ENCODE measurements at regions not wholly inside any gene's neighbourhood (a gene's known extent, or its start where the extent isn't known, plus 50 kb on each side); places are given as distances from the start of the nearest gene placed in this dataset.

DNA sequence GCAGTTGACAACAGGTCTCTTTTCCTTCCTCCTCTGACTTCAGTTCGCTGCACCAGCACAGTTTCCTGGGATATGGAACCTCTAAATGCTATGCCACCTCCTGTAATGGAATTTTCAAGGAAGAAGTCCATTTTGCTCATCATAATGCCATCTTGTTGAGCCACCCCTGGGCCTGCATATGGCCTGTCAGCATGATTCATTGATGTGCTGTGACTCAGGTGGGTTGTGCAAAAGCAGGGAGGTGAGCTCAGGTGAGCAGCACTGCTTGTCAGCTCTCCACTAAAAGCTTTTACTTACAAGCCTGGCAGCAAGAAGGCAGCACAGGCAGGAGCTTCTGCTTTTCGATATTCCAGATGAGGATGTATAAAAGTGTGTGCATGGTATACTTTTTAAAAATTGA, 247.1 kb upstream of the LMCD1 start:
- Mint-ChIP-seq H3K4me1 (ENCODE audit: low read depth) (no peaks in the 10 kb centered on the region), H3K9me3 (ENCODE audit: insufficient read depth) (no peaks in the 10 kb centered on the region), H3K27me3 (ENCODE audit: low read depth) (no peaks in the 10 kb centered on the region), H3K36me3 (ENCODE audit: low read depth) (no peaks in the 10 kb centered on the region), H3K27ac (no peak overlapping the region), H3K4me3 (no peak overlapping the region)
- CTCF ChIA-PET = interaction anchor here (3.3 kb wide), 1 partner anchor 15 kb away, joined by 10 read pairs; no protein-coding TSS in a partner anchor
- POLR2A ChIA-PET = no interaction called here
- DNase-seq (no peak), ATAC-seq (no peak)

DNA sequence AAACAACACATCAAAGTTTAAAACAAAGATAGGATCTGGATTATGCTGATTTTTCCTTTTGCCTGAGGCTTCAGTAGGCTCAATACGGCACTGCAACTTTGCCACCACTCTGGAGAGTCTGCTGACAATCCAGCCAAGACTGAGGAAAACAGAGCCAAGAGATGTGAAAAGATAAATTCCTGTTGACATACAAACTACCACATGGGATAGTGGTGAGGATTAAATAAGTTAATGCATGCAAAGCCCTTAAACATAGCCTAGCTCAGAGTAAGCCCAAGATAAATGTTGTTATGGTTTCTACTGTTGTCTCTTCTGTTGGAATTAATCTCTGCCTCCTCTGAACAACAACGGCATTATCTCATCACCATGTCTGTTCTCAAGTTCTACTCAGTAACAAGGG, 245.9 kb upstream of the LMCD1 start:
- Mint-ChIP-seq H3K27ac (no peak overlapping the region), H3K27me3 (ENCODE audit: low read depth) (no peaks in the 10 kb centered on the region), H3K9me3 (ENCODE audit: insufficient read depth) (no peaks in the 10 kb centered on the region), H3K4me1 (ENCODE audit: low read depth) (no peaks in the 10 kb centered on the region), H3K36me3 (ENCODE audit: low read depth) (no peaks in the 10 kb centered on the region), H3K4me3 (no peak overlapping the region)
- ATAC-seq (no peak), DNase-seq (no peak)
- CTCF ChIA-PET = interaction anchor here (3.3 kb wide), 1 partner anchor 16 kb away, joined by 10 read pairs; no protein-coding TSS in a partner anchor
- POLR2A ChIA-PET = no interaction called here

DNA sequence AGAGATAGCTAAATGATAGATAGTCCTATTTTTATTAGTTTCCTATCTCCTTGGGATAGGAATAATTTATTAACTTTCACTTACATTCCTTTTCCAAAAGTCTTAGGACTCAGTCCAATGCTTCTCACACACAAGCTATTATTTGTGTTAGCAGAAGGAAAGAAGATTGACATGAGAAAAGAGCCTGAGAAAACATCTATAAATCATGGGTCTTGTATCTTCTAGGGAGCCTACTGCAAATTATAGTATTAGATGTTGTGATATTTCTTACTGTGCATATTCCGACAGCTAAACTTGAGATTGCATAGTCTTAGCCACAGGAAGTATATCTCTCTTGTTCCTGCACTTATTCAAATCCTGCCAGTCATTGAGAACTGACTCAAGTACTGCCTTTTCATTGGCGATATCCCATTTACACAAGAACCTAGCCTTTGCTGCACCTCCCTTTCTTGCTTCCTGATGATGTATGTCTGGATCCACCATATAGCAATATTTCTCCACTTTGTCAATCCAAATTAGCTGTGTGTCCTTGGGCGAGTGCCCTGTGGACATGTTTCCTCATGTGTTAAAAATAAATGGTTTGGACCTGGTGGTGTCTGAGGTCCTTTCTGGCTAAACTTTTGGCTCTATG, 245.1 kb upstream of the LMCD1 start:
- Mint-ChIP-seq H3K9me3 (ENCODE audit: insufficient read depth) (peaks cover 5% of the 10 kb centered on the region), H3K4me1 (ENCODE audit: low read depth) (no peaks in the 10 kb centered on the region), H3K36me3 (ENCODE audit: low read depth) (no peaks in the 10 kb centered on the region), H3K27ac (no peak overlapping the region), H3K27me3 (ENCODE audit: low read depth) (no peaks in the 10 kb centered on the region), H3K4me3 (no peak overlapping the region)
- no peak for ATAC-seq
- ChIA-PET CTCF (interaction anchor here (1.3 kb wide), 1 partner anchor 17 kb away, joined by 4 read pairs; no protein-coding TSS in a partner anchor), POLR2A (no interaction called here)
- DNase-seq = no peak

DNA sequence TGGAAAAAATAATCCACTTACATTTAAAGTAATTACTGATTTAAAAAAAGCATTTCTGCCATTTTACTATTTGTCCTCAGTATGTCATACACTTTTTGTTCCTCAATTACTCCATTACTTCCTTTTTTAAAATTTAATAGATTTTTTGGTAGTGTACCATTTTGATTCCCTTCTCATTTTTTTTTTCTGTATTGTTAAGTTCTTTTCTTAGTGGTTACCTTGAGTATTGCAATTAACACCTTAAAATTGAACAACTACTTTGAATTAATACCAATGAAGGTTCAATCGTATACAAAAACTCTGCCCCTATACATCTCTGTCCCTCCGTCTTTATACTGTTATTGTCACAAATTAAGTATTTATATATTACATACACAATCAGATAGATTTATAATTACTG, 240.6 kb upstream of the LMCD1 start:
- ATAC-seq (no peak), DNase-seq (no peak)
- Mint-ChIP-seq H3K36me3 (ENCODE audit: low read depth) (no peaks in the 10 kb centered on the region), H3K27ac (no peak overlapping the region), H3K9me3 (ENCODE audit: insufficient read depth) (peaks cover 7% of the 10 kb centered on the region), H3K27me3 (ENCODE audit: low read depth) (no peaks in the 10 kb centered on the region), H3K4me1 (ENCODE audit: low read depth) (no peaks in the 10 kb centered on the region), H3K4me3 (no peak overlapping the region)
- POLR2A ChIA-PET = no interaction called here
- CTCF ChIA-PET = no interaction called here

GRCh38 chr3:8266730-8267131, 234.9 kb upstream of the LMCD1 start:
- H3K27me3 Mint-ChIP-seq (ENCODE audit: low read depth) = no peaks in the 10 kb centered on the region
- DNase-seq (no peak), ATAC-seq (no peak)
- H3K9me3 Mint-ChIP-seq (ENCODE audit: insufficient read depth) = peaks cover under 1% of the 10 kb centered on the region
- ChIA-PET CTCF (no interaction called here), POLR2A (no interaction called here)
- H3K4me1 Mint-ChIP-seq (ENCODE audit: low read depth) = no peaks in the 10 kb centered on the region
- no peak overlapping the region for H3K4me3 Mint-ChIP-seq
- no peaks in the 10 kb centered on the region for H3K36me3 Mint-ChIP-seq (ENCODE audit: low read depth)
- H3K27ac Mint-ChIP-seq = no peak overlapping the region

DNA sequence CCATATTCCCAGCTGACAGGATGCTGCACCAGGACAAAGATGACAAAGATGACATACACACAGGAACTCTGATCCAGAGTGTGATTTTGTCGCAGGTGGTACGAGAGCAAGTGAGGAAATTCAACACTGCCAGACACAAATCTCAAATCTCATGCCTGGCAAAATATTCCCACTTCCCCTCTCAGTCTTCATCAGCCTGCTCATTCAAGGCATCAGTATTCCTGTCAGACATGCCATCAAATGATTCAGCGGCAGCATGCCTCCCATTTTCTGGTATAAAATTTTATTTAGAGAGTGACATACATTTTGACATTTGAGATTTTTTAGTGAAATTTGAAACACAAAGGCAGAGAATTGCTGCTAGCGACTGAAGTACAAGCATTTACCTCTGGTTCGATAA, 228.1 kb upstream of the LMCD1 start:
- ATAC-seq = no peak
- H3K4me1 Mint-ChIP-seq (ENCODE audit: low read depth) = no peaks in the 10 kb centered on the region
- no peak overlapping the region for H3K4me3 Mint-ChIP-seq
- H3K9me3 Mint-ChIP-seq (ENCODE audit: insufficient read depth) = no peaks in the 10 kb centered on the region
- CTCF ChIA-PET = no interaction called here
- no peaks in the 10 kb centered on the region for H3K27me3 Mint-ChIP-seq (ENCODE audit: low read depth)
- H3K27ac Mint-ChIP-seq = no peak overlapping the region
- DNase-seq = no peak
- POLR2A ChIA-PET = no interaction called here
- H3K36me3 Mint-ChIP-seq (ENCODE audit: low read depth) = no peaks in the 10 kb centered on the region

DNA sequence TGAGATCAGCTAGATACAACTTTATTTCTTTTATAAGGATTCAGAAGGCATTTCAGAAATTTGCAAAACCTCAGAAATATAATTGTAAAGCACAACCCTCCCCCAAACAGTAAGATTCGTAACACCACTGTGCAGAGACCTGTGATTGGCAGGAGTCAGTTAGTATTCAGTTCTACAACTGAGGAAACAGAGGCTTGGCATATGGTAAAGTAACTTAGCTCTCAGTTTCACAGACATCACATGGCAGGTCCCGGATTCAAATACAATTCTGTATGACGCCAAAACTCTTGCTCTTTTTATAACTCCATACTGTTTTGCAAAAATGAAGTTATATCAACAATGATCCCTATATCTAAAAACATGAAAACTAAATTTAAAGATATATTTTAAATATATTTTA, 225.6 kb upstream of the LMCD1 start:
- H3K4me1 Mint-ChIP-seq (ENCODE audit: low read depth) = no peaks in the 10 kb centered on the region
- ATAC-seq = no peak
- DNase-seq = no peak
- POLR2A ChIA-PET = no interaction called here
- H3K9me3 Mint-ChIP-seq (ENCODE audit: insufficient read depth) = no peaks in the 10 kb centered on the region
- no peaks in the 10 kb centered on the region for H3K27me3 Mint-ChIP-seq (ENCODE audit: low read depth)
- CTCF ChIA-PET = interaction anchor here (1.6 kb wide), 1 partner anchor 36 kb away, joined by 4 read pairs; no protein-coding TSS in a partner anchor
- H3K36me3 Mint-ChIP-seq (ENCODE audit: low read depth) = no peaks in the 10 kb centered on the region
- no peak overlapping the region for H3K4me3 Mint-ChIP-seq
- no peak overlapping the region for H3K27ac Mint-ChIP-seq

DNA sequence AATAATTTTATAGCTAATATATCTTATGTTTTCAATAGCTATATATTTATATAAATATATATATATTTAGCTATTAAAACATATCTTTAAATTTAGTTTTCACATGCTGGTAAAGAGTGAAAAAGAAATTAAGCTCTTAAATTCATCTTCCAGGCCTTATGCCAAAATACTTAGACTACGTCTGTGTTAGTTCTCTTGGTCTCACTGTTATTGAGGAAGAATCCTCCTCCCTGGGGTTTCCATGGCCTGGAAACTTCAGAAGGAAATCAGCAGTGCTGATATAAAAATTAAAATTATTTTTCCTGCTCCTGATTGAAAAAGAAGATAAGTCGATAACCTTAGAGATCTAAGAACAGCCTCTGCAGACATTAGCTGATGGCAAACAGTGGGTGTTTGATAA, 225.1 kb upstream of the LMCD1 start:
- DNase-seq = no peak
- ChIA-PET POLR2A (no interaction called here), CTCF (interaction anchor here (1.6 kb wide), 1 partner anchor 37 kb away, joined by 4 read pairs; no protein-coding TSS in a partner anchor)
- Mint-ChIP-seq H3K27ac (no peak overlapping the region), H3K4me1 (ENCODE audit: low read depth) (no peaks in the 10 kb centered on the region), H3K36me3 (ENCODE audit: low read depth) (no peaks in the 10 kb centered on the region), H3K27me3 (ENCODE audit: low read depth) (no peaks in the 10 kb centered on the region), H3K4me3 (no peak overlapping the region), H3K9me3 (ENCODE audit: insufficient read depth) (no peaks in the 10 kb centered on the region)
- ATAC-seq = no peak

GRCh38 chr3:8278448-8278847, 223.2 kb upstream of the LMCD1 start:
- H3K4me1 Mint-ChIP-seq (ENCODE audit: low read depth) = no peaks in the 10 kb centered on the region
- POLR2A ChIA-PET = no interaction called here
- CTCF ChIA-PET = no interaction called here
- H3K27ac Mint-ChIP-seq = no peak overlapping the region
- no peak for DNase-seq
- H3K9me3 Mint-ChIP-seq (ENCODE audit: insufficient read depth) = no peaks in the 10 kb centered on the region
- H3K4me3 Mint-ChIP-seq = no peak overlapping the region
- no peaks in the 10 kb centered on the region for H3K27me3 Mint-ChIP-seq (ENCODE audit: low read depth)
- H3K36me3 Mint-ChIP-seq (ENCODE audit: low read depth) = no peaks in the 10 kb centered on the region
- ATAC-seq = no peak

DNA sequence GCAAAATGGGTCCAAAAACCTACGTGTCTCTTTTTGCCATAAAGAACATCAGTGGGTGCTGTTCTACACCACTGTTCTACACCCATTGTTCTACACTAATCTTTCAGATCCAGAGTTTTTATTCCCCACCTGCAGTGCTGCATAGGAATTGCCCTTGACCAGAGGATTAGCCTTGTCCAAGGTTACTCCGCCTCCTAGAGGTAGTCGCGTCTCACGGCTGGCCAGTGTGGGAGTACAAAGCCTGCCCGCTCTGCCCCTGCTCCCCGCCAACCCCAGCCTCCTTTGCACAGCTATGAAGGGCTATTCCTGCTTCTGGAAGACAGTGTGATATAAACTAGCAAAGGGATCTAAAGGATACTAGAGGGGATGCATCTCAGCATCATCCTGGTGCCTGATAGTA, 222.1 kb upstream of the LMCD1 start:
- ChIA-PET CTCF (no interaction called here), POLR2A (no interaction called here)
- Mint-ChIP-seq H3K9me3 (ENCODE audit: insufficient read depth) (no peaks in the 10 kb centered on the region), H3K4me3 (no peak overlapping the region), H3K27me3 (ENCODE audit: low read depth) (no peaks in the 10 kb centered on the region), H3K4me1 (ENCODE audit: low read depth) (no peaks in the 10 kb centered on the region), H3K36me3 (ENCODE audit: low read depth) (no peaks in the 10 kb centered on the region), H3K27ac (no peak overlapping the region)
- ATAC-seq (no peak), DNase-seq (no peak)

DNA sequence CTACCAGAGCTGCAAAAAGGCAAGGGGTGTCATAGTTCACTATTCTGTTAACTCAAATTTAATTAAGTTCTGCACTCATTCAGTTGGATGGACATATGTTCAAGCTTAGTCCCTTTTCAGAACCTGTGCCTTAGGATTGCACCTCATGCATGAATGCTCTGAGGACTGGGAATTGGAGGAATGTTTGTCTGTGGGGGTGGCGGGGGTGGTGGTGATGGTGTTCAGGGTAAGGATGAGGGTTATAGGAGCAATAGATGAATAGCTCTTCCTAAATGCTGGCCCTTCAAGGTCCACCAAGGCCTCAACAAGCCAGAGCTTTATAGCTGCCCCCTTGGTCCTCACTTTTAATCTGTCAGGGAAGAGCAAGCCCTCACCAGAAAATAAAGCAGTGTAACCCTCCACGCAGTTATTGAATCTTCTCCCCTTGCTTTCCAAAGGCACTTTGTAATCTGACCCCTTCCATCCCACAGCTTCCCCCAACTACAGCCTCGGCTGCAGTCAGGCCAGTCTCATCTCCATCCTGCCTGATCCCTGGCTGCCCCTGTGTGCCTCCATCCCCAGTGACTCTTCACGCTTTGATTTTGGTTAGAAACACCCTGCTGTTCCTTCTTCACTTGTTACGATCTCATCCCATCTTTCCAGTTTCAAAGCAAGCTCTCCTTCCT, 221.6 kb upstream of the LMCD1 start:
- H3K27me3 Mint-ChIP-seq (ENCODE audit: low read depth) = no peaks in the 10 kb centered on the region
- DNase-seq (no peak), ATAC-seq (no peak)
- CTCF ChIA-PET = no interaction called here
- H3K9me3 Mint-ChIP-seq (ENCODE audit: insufficient read depth) = no peaks in the 10 kb centered on the region
- no peaks in the 10 kb centered on the region for H3K4me1 Mint-ChIP-seq (ENCODE audit: low read depth)
- H3K36me3 Mint-ChIP-seq (ENCODE audit: low read depth) = no peaks in the 10 kb centered on the region
- no peak overlapping the region for H3K27ac Mint-ChIP-seq
- POLR2A ChIA-PET = no interaction called here
- no peak overlapping the region for H3K4me3 Mint-ChIP-seq

DNA sequence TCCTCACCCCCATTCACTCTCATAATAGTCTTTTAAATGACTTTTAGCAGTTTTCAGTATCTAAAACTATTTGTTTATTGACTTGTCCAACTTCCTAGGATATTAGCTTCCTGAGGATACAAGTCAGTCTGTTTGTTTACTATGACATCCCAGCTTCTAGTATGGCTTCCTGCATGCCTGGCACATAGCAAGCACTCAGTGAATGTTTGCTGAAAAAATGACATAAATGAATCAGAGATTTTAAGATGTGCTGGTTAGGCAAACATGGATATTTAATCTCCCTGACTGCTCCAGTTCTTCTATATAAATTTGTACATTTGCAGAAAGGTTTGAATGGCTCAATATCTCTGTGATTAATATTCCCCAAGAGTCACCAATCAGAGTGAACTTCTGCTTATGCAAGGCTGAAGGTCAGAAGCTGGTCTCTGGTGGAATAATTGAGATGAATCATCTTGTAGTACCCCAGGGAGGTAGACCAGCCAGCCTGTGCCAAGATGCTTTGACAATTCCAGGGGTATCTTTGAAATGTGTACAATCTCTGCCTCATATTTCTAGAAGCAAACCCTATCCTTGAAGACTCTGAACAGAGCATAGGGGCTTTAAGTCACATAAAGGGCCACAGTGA, 219.0 kb upstream of the LMCD1 start:
- DNase-seq = no peak
- no peak for ATAC-seq
- no peaks in the 10 kb centered on the region for H3K36me3 Mint-ChIP-seq (ENCODE audit: low read depth)
- H3K9me3 Mint-ChIP-seq (ENCODE audit: insufficient read depth) = no peaks in the 10 kb centered on the region
- H3K27me3 Mint-ChIP-seq (ENCODE audit: low read depth) = no peaks in the 10 kb centered on the region
- ChIA-PET POLR2A (no interaction called here), CTCF (interaction anchor here (1.3 kb wide), 1 partner anchor 135 kb away, joined by 3 read pairs; no protein-coding TSS in a partner anchor)
- no peaks in the 10 kb centered on the region for H3K4me1 Mint-ChIP-seq (ENCODE audit: low read depth)
- H3K4me3 Mint-ChIP-seq = no peak overlapping the region
- no peak overlapping the region for H3K27ac Mint-ChIP-seq

All from activated CD8-positive, alpha-beta T cell treated with anti-CD3 and anti-CD28 coated beads, Interleukin-2, amount 10 ng/mL, durations not matched to agents 7 days and 5 days (primary cell).